ENCODE measurements at regions not wholly inside any gene's neighbourhood (a gene's known extent, or its start where the extent isn't known, plus 50 kb on each side); places are given as distances from the start of the nearest gene placed in this dataset.

DNA sequence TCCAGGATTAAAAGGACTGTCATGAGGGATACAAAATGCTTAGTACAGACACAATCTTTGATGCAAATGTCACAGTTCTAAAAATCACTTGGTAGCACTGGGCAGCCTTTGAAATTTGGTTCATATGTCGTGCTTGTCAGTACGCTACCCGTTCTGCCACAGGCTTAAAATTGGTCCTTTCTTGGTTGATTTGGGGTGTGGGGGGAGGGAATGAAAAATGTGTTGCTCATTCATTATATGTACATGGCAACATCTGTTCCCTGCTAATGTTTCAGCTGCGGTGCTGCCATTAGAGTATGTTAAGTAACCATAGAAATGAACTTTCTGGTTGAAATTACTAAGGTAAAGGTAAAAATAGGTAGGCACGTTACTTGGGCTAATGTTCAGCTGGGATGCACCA is 155.4 kb upstream of the ARHGAP5 start:
- TF ChIP-seq, protein P1, sequence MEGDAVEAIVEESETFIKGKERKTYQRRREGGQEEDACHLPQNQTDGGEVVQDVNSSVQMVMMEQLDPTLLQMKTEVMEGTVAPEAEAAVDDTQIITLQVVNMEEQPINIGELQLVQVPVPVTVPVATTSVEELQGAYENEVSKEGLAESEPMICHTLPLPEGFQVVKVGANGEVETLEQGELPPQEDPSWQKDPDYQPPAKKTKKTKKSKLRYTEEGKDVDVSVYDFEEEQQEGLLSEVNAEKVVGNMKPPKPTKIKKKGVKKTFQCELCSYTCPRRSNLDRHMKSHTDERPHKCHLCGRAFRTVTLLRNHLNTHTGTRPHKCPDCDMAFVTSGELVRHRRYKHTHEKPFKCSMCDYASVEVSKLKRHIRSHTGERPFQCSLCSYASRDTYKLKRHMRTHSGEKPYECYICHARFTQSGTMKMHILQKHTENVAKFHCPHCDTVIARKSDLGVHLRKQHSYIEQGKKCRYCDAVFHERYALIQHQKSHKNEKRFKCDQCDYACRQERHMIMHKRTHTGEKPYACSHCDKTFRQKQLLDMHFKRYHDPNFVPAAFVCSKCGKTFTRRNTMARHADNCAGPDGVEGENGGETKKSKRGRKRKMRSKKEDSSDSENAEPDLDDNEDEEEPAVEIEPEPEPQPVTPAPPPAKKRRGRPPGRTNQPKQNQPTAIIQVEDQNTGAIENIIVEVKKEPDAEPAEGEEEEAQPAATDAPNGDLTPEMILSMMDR (IDR thresholded peaks at IDR 0.05) = no peak
- H3K9me3 ChIP-seq = no peaks in the 10 kb centered on the region
- no peak overlapping the region for H3K27ac ChIP-seq
- H3K36me3 ChIP-seq (ENCODE audit: insufficient read depth in 1 of 2, low read depth in 1 of 2) = no peaks in the 10 kb centered on the region
- peaks cover 13% of the 10 kb centered on the region for H3K4me1 ChIP-seq
- H3K27me3 ChIP-seq (ENCODE audit: insufficient read depth in 3 of 3, low read length in 2 of 3) = no peaks in the 10 kb centered on the region
- intact Hi-C loops (cut with DNase I) = loop anchor here in 1 of 2 donors (5.0 to 10.0 kb wide), 2 partner anchors 357 to 546 kb away; partner anchors contain the start of gene NUBPL
- ATAC-seq (no peak), DNase-seq (no peak)
- 38 to 73% (median 51%) methylated on average over 5 of the region's 5 CpGs for WGBS, 3 donors
- H3K4me3 ChIP-seq = no peak overlapping the region

DNA sequence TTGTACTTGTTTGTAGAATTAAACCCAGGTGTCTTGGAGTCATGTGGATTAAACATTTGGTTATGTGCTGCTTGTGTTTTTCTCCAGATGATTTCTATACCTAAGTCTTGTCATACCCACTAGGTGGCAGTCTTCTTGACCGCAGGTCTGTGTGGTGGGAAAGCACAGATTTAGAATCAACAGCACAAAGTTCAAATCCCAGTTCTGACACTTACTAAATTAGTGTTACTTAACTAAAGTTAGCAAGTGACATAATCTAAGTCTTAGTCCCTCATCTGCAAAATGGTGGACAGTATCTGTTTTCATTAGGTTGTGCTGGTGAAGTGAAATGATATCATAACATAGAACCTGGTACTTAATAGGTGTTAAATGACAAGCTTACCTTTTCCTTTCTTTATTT is 151.0 kb upstream of the ARHGAP5 start:
- H3K36me3 ChIP-seq (ENCODE audit: insufficient read depth in 1 of 2, low read depth in 1 of 2) = no peaks in the 10 kb centered on the region
- DNase-seq (no peak), ATAC-seq (peak; percentile 32 to 61 (median 49))
- no peaks in the 10 kb centered on the region for H3K27me3 ChIP-seq (ENCODE audit: insufficient read depth in 3 of 3, low read length in 2 of 3)
- H3K9me3 ChIP-seq = no peaks in the 10 kb centered on the region
- 70 to 93% (median 79%) methylated on average over 1 of the region's 1 CpG for WGBS, 3 donors
- TF ChIP-seq, protein P1 (IDR thresholded peaks at IDR 0.05) = peak; percentile 50
- no peak overlapping the region for H3K4me3 ChIP-seq
- H3K27ac ChIP-seq = peak overlapping the region; percentile 80
- intact Hi-C loops (cut with DNase I) = loop anchor here in 1 of 2 donors (10.0 kb wide), 1 partner anchor 361 kb away; the partner anchor contains the start of gene NUBPL
- H3K4me1 ChIP-seq = peaks cover 19% of the 10 kb centered on the region

DNA sequence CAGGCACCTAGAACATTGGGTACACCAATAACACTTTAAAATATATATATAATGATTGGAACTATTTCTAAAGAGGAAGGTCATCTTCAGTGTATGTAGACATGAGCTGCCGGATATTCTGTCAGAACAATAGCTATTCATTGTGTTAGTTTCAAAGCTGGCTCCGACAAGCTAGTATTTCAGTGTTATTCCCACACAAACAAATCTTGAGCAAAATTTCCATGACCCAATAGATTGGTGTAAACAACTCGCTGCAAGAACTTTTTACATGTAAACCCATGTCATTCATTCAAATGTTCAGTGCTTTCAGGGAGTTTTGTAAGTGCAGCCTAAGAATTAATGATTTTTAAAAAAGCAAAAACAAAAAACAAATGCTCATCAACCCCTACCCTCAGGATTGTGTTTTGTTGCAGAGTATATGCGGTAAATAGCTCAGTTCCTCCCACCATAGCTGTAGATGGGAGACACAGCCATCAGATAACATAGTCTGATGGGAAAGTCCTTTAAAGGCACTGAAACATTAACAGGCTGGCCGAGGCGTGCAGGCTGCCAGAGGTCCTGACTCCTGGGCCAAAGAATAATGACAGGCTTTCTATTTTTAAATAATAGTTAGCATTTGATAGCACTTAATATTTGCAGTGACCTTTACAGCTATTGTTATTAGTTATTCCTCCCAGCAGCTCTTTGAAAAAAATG is 150.3 kb upstream of the ARHGAP5 start:
- WGBS, 3 donors = 34 to 43% (median 42%) methylated on average over 6 of the region's 6 CpGs
- no peak for DNase-seq
- Histone ChIP-seq H3K27ac (peak overlapping the region; percentile 80), H3K9me3 (no peaks in the 10 kb centered on the region), H3K36me3 (ENCODE audit: insufficient read depth in 1 of 2, low read depth in 1 of 2) (no peaks in the 10 kb centered on the region), H3K4me1 (peaks cover 19% of the 10 kb centered on the region), H3K4me3 (no peak overlapping the region), H3K27me3 (ENCODE audit: insufficient read depth in 3 of 3, low read length in 2 of 3) (no peaks in the 10 kb centered on the region)
- TF ChIP-seq, protein P1 (IDR thresholded peaks at IDR 0.05) = no peak
- peak; percentile 58 to 87 (median 84) for ATAC-seq
- intact Hi-C loops (cut with DNase I) = loop anchor here in 1 of 2 donors (1.0 to 10.0 kb wide), 2 partner anchors 150 to 362 kb away; partner anchors contain the start of gene NUBPL

DNA sequence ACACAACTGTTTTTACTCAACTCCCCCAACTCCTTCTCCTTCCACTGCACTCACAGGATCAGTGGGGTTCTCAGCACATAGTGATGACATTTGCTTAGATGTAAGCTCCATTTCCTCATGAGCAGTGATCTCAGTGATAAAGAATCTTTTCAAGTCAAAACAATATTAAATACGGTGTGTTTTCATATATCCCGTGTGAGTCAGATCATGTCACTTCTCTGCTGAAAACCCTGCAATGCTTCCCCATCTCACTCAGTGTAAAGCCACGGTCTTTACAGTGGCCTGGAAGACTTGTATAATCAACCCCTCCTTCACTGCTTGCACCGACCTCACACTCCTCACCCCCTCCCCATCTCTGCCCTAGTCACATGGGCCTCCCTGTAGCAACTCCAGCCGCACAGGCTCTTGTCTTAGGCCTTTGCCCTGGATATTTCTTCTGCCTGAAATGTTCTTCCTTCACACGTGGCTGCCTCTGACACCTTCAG is 149.7 kb upstream of the ARHGAP5 start:
- Histone ChIP-seq H3K9me3 (no peaks in the 10 kb centered on the region), H3K27me3 (ENCODE audit: insufficient read depth in 3 of 3, low read length in 2 of 3) (no peaks in the 10 kb centered on the region), H3K36me3 (ENCODE audit: insufficient read depth in 1 of 2, low read depth in 1 of 2) (no peaks in the 10 kb centered on the region), H3K4me1 (peaks cover 19% of the 10 kb centered on the region), H3K4me3 (peak overlapping the region; percentile 25), H3K27ac (peak overlapping the region; percentile 80)
- 6 to 12% (median 10%) methylated on average over 6 of the region's 6 CpGs for WGBS, 3 donors
- TF ChIP-seq, protein P1 (IDR thresholded peaks at IDR 0.05) = no peak
- intact Hi-C loops (cut with DNase I) = loop anchor here in 1 of 2 donors (1.0 to 10.0 kb wide), 2 partner anchors 149 to 363 kb away; partner anchors contain the start of gene NUBPL
- DNase-seq (no peak), ATAC-seq (peak; percentile 56 to 67 (median 62))
